ENCODE measurements at regions not wholly inside any gene's neighbourhood (a gene's known extent, or its start where the extent isn't known, plus 50 kb on each side); places are given as distances from the start of the nearest gene placed in this dataset.

DNA sequence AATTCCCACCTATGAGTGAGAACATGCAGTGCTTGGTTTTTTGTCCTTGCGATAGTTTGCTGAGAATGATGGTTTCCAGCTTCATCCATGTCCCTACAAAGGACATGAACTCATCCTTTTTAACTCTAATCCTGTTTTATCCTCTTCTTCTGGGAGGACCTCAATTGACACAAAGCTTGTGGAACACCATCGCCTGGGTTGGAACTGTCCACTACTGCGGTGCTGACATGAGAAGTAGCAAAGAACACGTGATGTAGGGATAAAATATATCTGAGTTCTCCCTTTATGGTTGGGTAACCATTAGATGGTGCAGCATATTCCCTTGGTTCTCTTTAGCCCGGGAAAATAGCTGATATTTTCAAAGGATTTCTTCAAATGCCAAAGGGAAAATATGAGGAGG lies 105.3 kb upstream of the TOPAZ1 start:
- H3K9ac ChIP-seq (ENCODE audit: low read length) = no peak overlapping the region
- TF ChIP-seq, protein P1, sequence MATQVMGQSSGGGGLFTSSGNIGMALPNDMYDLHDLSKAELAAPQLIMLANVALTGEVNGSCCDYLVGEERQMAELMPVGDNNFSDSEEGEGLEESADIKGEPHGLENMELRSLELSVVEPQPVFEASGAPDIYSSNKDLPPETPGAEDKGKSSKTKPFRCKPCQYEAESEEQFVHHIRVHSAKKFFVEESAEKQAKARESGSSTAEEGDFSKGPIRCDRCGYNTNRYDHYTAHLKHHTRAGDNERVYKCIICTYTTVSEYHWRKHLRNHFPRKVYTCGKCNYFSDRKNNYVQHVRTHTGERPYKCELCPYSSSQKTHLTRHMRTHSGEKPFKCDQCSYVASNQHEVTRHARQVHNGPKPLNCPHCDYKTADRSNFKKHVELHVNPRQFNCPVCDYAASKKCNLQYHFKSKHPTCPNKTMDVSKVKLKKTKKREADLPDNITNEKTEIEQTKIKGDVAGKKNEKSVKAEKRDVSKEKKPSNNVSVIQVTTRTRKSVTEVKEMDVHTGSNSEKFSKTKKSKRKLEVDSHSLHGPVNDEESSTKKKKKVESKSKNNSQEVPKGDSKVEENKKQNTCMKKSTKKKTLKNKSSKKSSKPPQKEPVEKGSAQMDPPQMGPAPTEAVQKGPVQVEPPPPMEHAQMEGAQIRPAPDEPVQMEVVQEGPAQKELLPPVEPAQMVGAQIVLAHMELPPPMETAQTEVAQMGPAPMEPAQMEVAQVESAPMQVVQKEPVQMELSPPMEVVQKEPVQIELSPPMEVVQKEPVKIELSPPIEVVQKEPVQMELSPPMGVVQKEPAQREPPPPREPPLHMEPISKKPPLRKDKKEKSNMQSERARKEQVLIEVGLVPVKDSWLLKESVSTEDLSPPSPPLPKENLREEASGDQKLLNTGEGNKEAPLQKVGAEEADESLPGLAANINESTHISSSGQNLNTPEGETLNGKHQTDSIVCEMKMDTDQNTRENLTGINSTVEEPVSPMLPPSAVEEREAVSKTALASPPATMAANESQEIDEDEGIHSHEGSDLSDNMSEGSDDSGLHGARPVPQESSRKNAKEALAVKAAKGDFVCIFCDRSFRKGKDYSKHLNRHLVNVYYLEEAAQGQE (IDR thresholded peaks at IDR 0.05; ENCODE audit: borderline replicate concordance) = no peak
- TF ChIP-seq MXI1 (conservative IDR thresholded peaks at IDR 0.05; ENCODE audit: poor library complexity, severe bottlenecking) (no peak), TAF1 (IDR thresholded peaks at IDR 0.05; ENCODE audit: low read depth) (no peak), EZH2 (IDR thresholded peaks at IDR 0.05; ENCODE audit: borderline replicate concordance, insufficient read depth, low read length, poor library complexity, severe bottlenecking) (no peak), RAD21 (conservative IDR thresholded peaks at IDR 0.05) (no peak), POLR2AphosphoS5 (IDR thresholded peaks at IDR 0.05) (no peak), SMC3 (conservative IDR thresholded peaks at IDR 0.05; ENCODE audit: poor library complexity) (no peak), EP300 (conservative IDR thresholded peaks at IDR 0.05; ENCODE audit: poor library complexity, severe bottlenecking) (no peak)
- TF ChIP-seq, protein P2, sequence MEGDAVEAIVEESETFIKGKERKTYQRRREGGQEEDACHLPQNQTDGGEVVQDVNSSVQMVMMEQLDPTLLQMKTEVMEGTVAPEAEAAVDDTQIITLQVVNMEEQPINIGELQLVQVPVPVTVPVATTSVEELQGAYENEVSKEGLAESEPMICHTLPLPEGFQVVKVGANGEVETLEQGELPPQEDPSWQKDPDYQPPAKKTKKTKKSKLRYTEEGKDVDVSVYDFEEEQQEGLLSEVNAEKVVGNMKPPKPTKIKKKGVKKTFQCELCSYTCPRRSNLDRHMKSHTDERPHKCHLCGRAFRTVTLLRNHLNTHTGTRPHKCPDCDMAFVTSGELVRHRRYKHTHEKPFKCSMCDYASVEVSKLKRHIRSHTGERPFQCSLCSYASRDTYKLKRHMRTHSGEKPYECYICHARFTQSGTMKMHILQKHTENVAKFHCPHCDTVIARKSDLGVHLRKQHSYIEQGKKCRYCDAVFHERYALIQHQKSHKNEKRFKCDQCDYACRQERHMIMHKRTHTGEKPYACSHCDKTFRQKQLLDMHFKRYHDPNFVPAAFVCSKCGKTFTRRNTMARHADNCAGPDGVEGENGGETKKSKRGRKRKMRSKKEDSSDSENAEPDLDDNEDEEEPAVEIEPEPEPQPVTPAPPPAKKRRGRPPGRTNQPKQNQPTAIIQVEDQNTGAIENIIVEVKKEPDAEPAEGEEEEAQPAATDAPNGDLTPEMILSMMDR (IDR thresholded peaks at IDR 0.05; ENCODE audit: poor library complexity, severe bottlenecking) = no peak
- no peak overlapping the region for H3K4me2 ChIP-seq (ENCODE audit: low read length)
- H2AFZ ChIP-seq (ENCODE audit: low read depth, low read length) = no peak overlapping the region
- no peak overlapping the region for H3K27ac ChIP-seq (ENCODE audit: low read length)
- H3K4me3 ChIP-seq (ENCODE audit: low read length) = no peak overlapping the region
- H3K79me2 ChIP-seq (replicated peaks; ENCODE audit: insufficient read depth, low read length) = no peaks in the 10 kb centered on the region
- no peaks in the 10 kb centered on the region for H3K36me3 ChIP-seq (ENCODE audit: insufficient read depth, low read length)
- H3K27me3 ChIP-seq (ENCODE audit: insufficient read depth, low read depth, low read length) = no peaks in the 10 kb centered on the region
- no peaks in the 10 kb centered on the region for H4K20me1 ChIP-seq (ENCODE audit: insufficient read depth)
- H3K9me3 ChIP-seq (ENCODE audit: low read length) = peaks cover 6% of the 10 kb centered on the region
- H3K9me2 ChIP-seq (ENCODE audit: insufficient read depth, low read length) = no peaks in the 10 kb centered on the region
- H3F3A ChIP-seq (ENCODE audit: insufficient read depth, low read length, poor library complexity, severe bottlenecking) = no peaks in the 10 kb centered on the region

DNA sequence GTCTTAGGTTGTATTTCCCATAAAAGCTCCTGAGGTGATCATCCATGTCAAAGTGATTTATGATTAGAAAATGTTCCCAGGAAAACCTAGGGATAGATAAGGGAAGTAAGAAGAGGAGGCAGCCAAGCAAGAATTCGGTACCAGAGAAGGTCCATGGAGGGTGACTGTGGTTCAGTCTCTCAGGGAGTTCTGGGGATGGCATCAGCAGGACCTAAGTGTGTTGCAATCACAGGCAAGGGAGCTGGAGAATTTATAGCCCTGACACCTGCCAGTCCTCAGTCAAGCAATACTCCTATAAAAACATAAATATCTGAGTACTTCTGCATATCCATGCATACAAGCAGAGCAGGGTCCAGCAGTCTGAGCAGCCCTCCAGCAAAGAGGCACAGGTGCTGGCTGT lies 95.6 kb upstream of the TOPAZ1 start:
- Histone ChIP-seq H3K27me3 (ENCODE audit: insufficient read depth, low read depth, low read length) (no peaks in the 10 kb centered on the region), H3K36me3 (ENCODE audit: insufficient read depth, low read length) (no peaks in the 10 kb centered on the region), H3K27ac (ENCODE audit: low read length) (no peak overlapping the region), H3K4me2 (ENCODE audit: low read length) (no peak overlapping the region), H3K9me2 (ENCODE audit: insufficient read depth, low read length) (no peaks in the 10 kb centered on the region), H2AFZ (ENCODE audit: low read depth, low read length) (no peak overlapping the region), H4K20me1 (ENCODE audit: insufficient read depth) (no peaks in the 10 kb centered on the region), H3F3A (ENCODE audit: insufficient read depth, low read length, poor library complexity, severe bottlenecking) (no peaks in the 10 kb centered on the region), H3K79me2 (replicated peaks; ENCODE audit: insufficient read depth, low read length) (no peaks in the 10 kb centered on the region), H3K9ac (ENCODE audit: low read length) (no peak overlapping the region), H3K9me3 (ENCODE audit: low read length) (peaks cover 2% of the 10 kb centered on the region), H3K4me3 (ENCODE audit: low read length) (no peak overlapping the region)
- TF ChIP-seq, protein P2 (IDR thresholded peaks at IDR 0.05; ENCODE audit: poor library complexity, severe bottlenecking) = no peak
- TF ChIP-seq EP300 (conservative IDR thresholded peaks at IDR 0.05; ENCODE audit: poor library complexity, severe bottlenecking) = no peak
- no peak for TF ChIP-seq SMC3 (conservative IDR thresholded peaks at IDR 0.05; ENCODE audit: poor library complexity)
- TF ChIP-seq EZH2 (IDR thresholded peaks at IDR 0.05; ENCODE audit: borderline replicate concordance, insufficient read depth, low read length, poor library complexity, severe bottlenecking) = no peak
- TF ChIP-seq, protein P1 (IDR thresholded peaks at IDR 0.05; ENCODE audit: borderline replicate concordance) = no peak
- no peak for TF ChIP-seq MXI1 (conservative IDR thresholded peaks at IDR 0.05; ENCODE audit: poor library complexity, severe bottlenecking)
- TF ChIP-seq RAD21 (conservative IDR thresholded peaks at IDR 0.05) = no peak
- TF ChIP-seq TAF1 (IDR thresholded peaks at IDR 0.05; ENCODE audit: low read depth) = no peak
- TF ChIP-seq POLR2AphosphoS5 (IDR thresholded peaks at IDR 0.05) = no peak

Measured in neural cell (in vitro differentiated cells).